ENCODE measurements at regions not wholly inside any gene's neighbourhood (a gene's known extent, or its start where the extent isn't known, plus 50 kb on each side); places are given as distances from the start of the nearest gene placed in this dataset.

GRCh38 chr1:90434460-90434859 lies 282.6 kb downstream of the BARHL2 start:
- Histone ChIP-seq H3K27me3 (no peaks in the 10 kb centered on the region; the same call in 1 of the 2 replicates), H3K36me3 (no peaks in the 10 kb centered on the region), H3K27ac (no peak overlapping the region), H3K9me3 (replicated peaks) (no peaks in the 10 kb centered on the region), H3K4me3 (no peak overlapping the region), H3K4me1 (no peaks in the 10 kb centered on the region)
- peak in 1 of 2 experiments; percentile 24 for DNase-seq

GRCh38 chr1:90417126-90417525 lies 300.0 kb downstream of the BARHL2 start:
- DNase-seq, result no peak
- H3K27ac ChIP-seq, result no peak overlapping the region
- no peaks in the 10 kb centered on the region; the same call in 1 of the 2 replicates for H3K9me3 ChIP-seq (replicated peaks)
- no peaks in the 10 kb centered on the region for H3K4me1 ChIP-seq
- H3K4me3 ChIP-seq, result no peak overlapping the region
- no peaks in the 10 kb centered on the region for H3K27me3 ChIP-seq
- H3K36me3 ChIP-seq, result no peaks in the 10 kb centered on the region

- DNase-seq, result no peak
- Histone ChIP-seq H3K4me3 (no peak overlapping the region), H3K27ac (no peak overlapping the region), H3K27me3 (no peaks in the 10 kb centered on the region), H3K36me3 (no peaks in the 10 kb centered on the region), H3K9me3 (replicated peaks) (no peaks in the 10 kb centered on the region; the same call in 1 of the 2 replicates), H3K4me1 (no peaks in the 10 kb centered on the region)
Observed at GRCh38 chr1:90414201-90414600, 302.9 kb downstream of the BARHL2 start.

- Histone ChIP-seq H3K9me3 (replicated peaks) (no peaks in the 10 kb centered on the region; the same call in 1 of the 2 replicates), H3K27ac (no peak overlapping the region), H3K4me1 (no peaks in the 10 kb centered on the region), H3K36me3 (no peaks in the 10 kb centered on the region), H3K4me3 (no peak overlapping the region), H3K27me3 (no peaks in the 10 kb centered on the region)
- no peak for DNase-seq
Observed at GRCh38 chr1:90413519-90413918, 303.6 kb downstream of the BARHL2 start.

GRCh38 chr1:90412563-90412962 lies 304.5 kb downstream of the BARHL2 start:
- H3K27me3 ChIP-seq, result no peaks in the 10 kb centered on the region
- no peak for DNase-seq
- H3K9me3 ChIP-seq (replicated peaks), result no peaks in the 10 kb centered on the region; the same call in 1 of the 2 replicates
- H3K4me3 ChIP-seq, result no peak overlapping the region
- no peak overlapping the region for H3K27ac ChIP-seq
- no peaks in the 10 kb centered on the region for H3K4me1 ChIP-seq
- H3K36me3 ChIP-seq, result no peaks in the 10 kb centered on the region

- Histone ChIP-seq H3K27me3 (no peaks in the 10 kb centered on the region), H3K4me3 (no peak overlapping the region), H3K9me3 (replicated peaks) (no peaks in the 10 kb centered on the region; the same call in 1 of the 2 replicates), H3K36me3 (no peaks in the 10 kb centered on the region), H3K4me1 (no peaks in the 10 kb centered on the region), H3K27ac (no peak overlapping the region)
- DNase-seq, result no peak
Observed at GRCh38 chr1:90411185-90411584, 305.9 kb downstream of the BARHL2 start.

GRCh38 chr1:90407737-90408136 lies 309.4 kb downstream of the BARHL2 start:
- no peaks in the 10 kb centered on the region for H3K36me3 ChIP-seq
- H3K4me1 ChIP-seq, result peaks cover 15% of the 10 kb centered on the region
- no peaks in the 10 kb centered on the region; the same call in 1 of the 2 replicates for H3K9me3 ChIP-seq (replicated peaks)
- no peak overlapping the region for H3K27ac ChIP-seq
- H3K4me3 ChIP-seq, result no peak overlapping the region
- DNase-seq, result no peak
- no peaks in the 10 kb centered on the region for H3K27me3 ChIP-seq

- no peak overlapping the region for H3K4me3 ChIP-seq
- peaks cover 35% of the 10 kb centered on the region for H3K4me1 ChIP-seq
- no peak for DNase-seq
- no peaks in the 10 kb centered on the region for H3K27me3 ChIP-seq
- H3K36me3 ChIP-seq, result no peaks in the 10 kb centered on the region
- H3K9me3 ChIP-seq (replicated peaks), result no peaks in the 10 kb centered on the region; the same call in 1 of the 2 replicates
- no peak overlapping the region for H3K27ac ChIP-seq
Observed at GRCh38 chr1:90405726-90406125, 311.4 kb downstream of the BARHL2 start.

- peak overlapping the region; percentile 96 for H3K27ac ChIP-seq
- peak; percentile 93 to 98 for DNase-seq
Observed at GRCh38 chr1:90402893-90403849, 313.9 kb downstream of the BARHL2 start.

GRCh38 chr1:90400131-90400530 lies 317.0 kb downstream of the BARHL2 start:
- Histone ChIP-seq H3K4me3 (no peak overlapping the region), H3K27me3 (no peaks in the 10 kb centered on the region), H3K27ac (no peak overlapping the region), H3K36me3 (no peaks in the 10 kb centered on the region), H3K4me1 (peaks cover 33% of the 10 kb centered on the region), H3K9me3 (replicated peaks) (no peaks in the 10 kb centered on the region; the same call in none of the 2 replicates)
- DNase-seq, result no peak

More at GRCh38 chr1:90402893-90403849, 313.9 kb downstream of the BARHL2 start:
- no peaks in the 10 kb centered on the region; the same call in none of the 2 replicates for H3K9me3 ChIP-seq (replicated peaks)
- no peak overlapping the region for H3K4me3 ChIP-seq
- no peaks in the 10 kb centered on the region for H3K27me3 ChIP-seq
- H3K4me1 ChIP-seq, result peaks cover 36% of the 10 kb centered on the region
- no peaks in the 10 kb centered on the region for H3K36me3 ChIP-seq

GRCh38 chr1:90396917-90397316 lies 320.2 kb downstream of the BARHL2 start:
- Histone ChIP-seq H3K27me3 (no peaks in the 10 kb centered on the region), H3K36me3 (no peaks in the 10 kb centered on the region), H3K9me3 (replicated peaks) (no peaks in the 10 kb centered on the region; the same call in 1 of the 2 replicates), H3K4me3 (no peak overlapping the region), H3K4me1 (peaks cover 13% of the 10 kb centered on the region), H3K27ac (no peak overlapping the region)
- no peak for DNase-seq

GRCh38 chr1:90394247-90394646 lies 322.9 kb downstream of the BARHL2 start:
- no peak overlapping the region for H3K27ac ChIP-seq
- no peaks in the 10 kb centered on the region for H3K4me1 ChIP-seq
- H3K27me3 ChIP-seq, result no peaks in the 10 kb centered on the region
- no peaks in the 10 kb centered on the region for H3K36me3 ChIP-seq
- no peaks in the 10 kb centered on the region; the same call in 1 of the 2 replicates for H3K9me3 ChIP-seq (replicated peaks)
- no peak overlapping the region for H3K4me3 ChIP-seq
- no peak for DNase-seq

- Histone ChIP-seq H3K36me3 (no peaks in the 10 kb centered on the region), H3K27me3 (no peaks in the 10 kb centered on the region), H3K9me3 (replicated peaks) (no peaks in the 10 kb centered on the region; the same call in 1 of the 2 replicates), H3K4me3 (no peak overlapping the region), H3K4me1 (no peaks in the 10 kb centered on the region), H3K27ac (no peak overlapping the region)
- no peak for DNase-seq
Observed at GRCh38 chr1:90393025-90393424, 324.1 kb downstream of the BARHL2 start.

GRCh38 chr1:90391126-90391525 lies 326.0 kb downstream of the BARHL2 start:
- no peaks in the 10 kb centered on the region for H3K4me1 ChIP-seq
- H3K27me3 ChIP-seq, result no peaks in the 10 kb centered on the region
- no peaks in the 10 kb centered on the region for H3K9me3 ChIP-seq (replicated peaks)
- H3K36me3 ChIP-seq, result no peaks in the 10 kb centered on the region
- no peak overlapping the region for H3K27ac ChIP-seq
- no peak overlapping the region for H3K4me3 ChIP-seq
- DNase-seq, result no peak

- DNase-seq, result no peak
- Histone ChIP-seq H3K9me3 (replicated peaks) (no peaks in the 10 kb centered on the region), H3K4me3 (no peak overlapping the region), H3K27me3 (no peaks in the 10 kb centered on the region), H3K4me1 (no peaks in the 10 kb centered on the region), H3K36me3 (no peaks in the 10 kb centered on the region), H3K27ac (no peak overlapping the region)
Observed at GRCh38 chr1:90387805-90388204, 329.3 kb downstream of the BARHL2 start.

All from SJCRH30 (cell line).